T-helper 17 cell (primary cell): ENCODE measurements at regions not wholly inside any gene's neighbourhood (a gene's known extent, or its start where the extent isn't known, plus 50 kb on each side); places are given as distances from the start of the nearest gene placed in this dataset.
A peak's percentile ranks its signal among the peaks of the same experiment; 100 is the strongest.

Source experiments
- ATAC-seq: fragments of 150-1000 bp; cut with Tn5 transposase; 2 replicates; pipeline ENCODE4 v1.10.0; 2021; ENCODE audit warnings: mild to moderate bottlenecking, moderate library complexity
- DNase-seq, 3 donors: peaks; one replicate each; pipeline versions ENCODE4 v3.0.0 to v3.0.0-alpha.2; 2020 to 2021
- H3K9me3 ChIP-seq: one replicate; pipeline ENCODE4 v1.7.0; 2013; ENCODE audit warnings: low read length, mild to moderate bottlenecking; ENCODE audit not compliant: control insufficient read depth, poor library complexity, severe bottlenecking
- H3K27ac Mint-ChIP-seq: one replicate; pipeline ENCODE4 v1.8.0; 2022; ENCODE audit warnings: mild to moderate bottlenecking, moderate library complexity, mixed read lengths
- H3K27me3 Mint-ChIP-seq: one replicate; pipeline ENCODE4 v1.8.0; 2022; ENCODE audit warnings: mixed read lengths
- H3K36me3 Mint-ChIP-seq: one replicate; pipeline ENCODE4 v1.8.0; 2022; ENCODE audit warnings: low read depth, mixed read lengths
- H3K4me1 Mint-ChIP-seq: one replicate; pipeline ENCODE4 v1.8.0; 2022; ENCODE audit warnings: mild to moderate bottlenecking, mixed read lengths
- H3K4me3 Mint-ChIP-seq: one replicate; pipeline ENCODE4 v1.8.0; 2022; ENCODE audit warnings: mild to moderate bottlenecking, moderate library complexity, mixed read lengths

DNA sequence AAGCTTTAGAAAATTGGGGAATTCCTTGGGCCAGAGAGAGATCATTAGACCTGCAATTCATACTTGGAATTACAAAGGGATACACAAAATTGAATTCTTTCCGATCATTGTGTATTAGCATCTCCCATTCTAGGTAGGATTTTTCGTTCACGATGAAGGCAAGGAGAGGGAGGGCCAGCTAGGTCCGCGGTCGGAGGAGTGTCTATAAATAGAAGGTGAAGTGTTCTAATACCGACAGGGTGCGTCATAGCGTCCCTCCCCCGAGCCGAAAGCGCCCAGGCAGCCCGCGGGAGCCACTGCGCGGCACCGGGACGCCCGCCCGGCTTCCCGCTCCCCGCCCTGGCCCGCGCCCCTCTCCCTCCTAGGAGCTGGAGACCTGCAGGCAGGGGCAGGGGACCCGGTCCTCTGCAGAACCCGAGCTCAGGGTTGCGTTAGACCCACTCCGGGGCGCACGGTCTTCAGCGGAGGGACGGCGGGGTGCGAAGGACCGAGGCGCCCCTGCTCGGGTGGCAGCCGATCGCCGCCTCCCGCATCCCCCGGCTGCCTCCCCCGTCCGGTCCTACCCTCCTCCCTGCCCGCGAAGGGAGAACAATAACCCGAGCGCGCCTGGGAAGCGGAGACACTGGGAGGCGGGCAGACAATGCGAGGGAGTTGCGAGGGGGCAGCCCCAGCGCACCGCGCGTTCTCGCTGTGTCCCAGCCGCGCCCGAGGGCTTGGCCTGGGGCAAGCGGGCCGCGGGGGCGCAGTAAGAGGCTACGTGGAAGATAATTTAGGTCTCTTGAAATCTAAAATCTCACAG lies 114.2 kb upstream of the SERTAD2 start:
- Mint-ChIP-seq H3K4me1 (peaks cover 18% of the 10 kb centered on the region), H3K36me3 (peaks cover 3% of the 10 kb centered on the region), H3K27me3 (no peaks in the 10 kb centered on the region), H3K4me3 (peak overlapping the region; percentile 99), H3K27ac (peak overlapping the region; percentile 94)
- ATAC-seq (peak; percentile 83), DNase-seq (peak; percentile 50 to 65 (median 61))
- no peaks in the 10 kb centered on the region for H3K9me3 ChIP-seq

DNA sequence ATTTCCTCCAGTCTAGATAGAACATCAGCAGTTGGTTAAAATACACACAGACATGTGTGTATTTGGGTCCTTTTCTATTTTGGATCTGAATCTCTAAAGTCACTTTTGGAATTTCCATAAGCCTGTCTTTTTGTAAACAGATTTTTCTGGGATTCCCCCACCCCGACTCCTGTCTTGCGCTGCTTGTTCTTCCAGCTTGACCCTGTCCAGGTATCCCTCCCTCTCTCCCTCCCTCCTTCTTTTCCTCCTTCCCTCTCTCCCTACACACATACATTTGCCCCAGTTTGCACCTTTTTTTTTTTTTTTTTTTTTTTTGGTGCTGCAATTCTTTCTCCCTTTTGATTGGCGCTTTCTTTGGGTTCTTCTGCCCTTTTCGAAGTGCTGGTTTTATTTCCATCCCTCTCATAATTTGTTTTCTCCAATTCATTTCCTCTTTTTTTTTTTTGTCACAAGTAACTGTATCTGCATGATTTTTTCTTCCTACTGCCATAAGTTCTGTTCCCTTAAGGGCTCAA lies 114.8 kb upstream of the SERTAD2 start:
- Mint-ChIP-seq H3K27ac (peak overlapping the region; percentile 90), H3K36me3 (peaks cover 3% of the 10 kb centered on the region), H3K4me1 (peaks cover 18% of the 10 kb centered on the region), H3K4me3 (peak overlapping the region; percentile 99), H3K27me3 (no peaks in the 10 kb centered on the region)
- ATAC-seq (no peak), DNase-seq (no peak)
- H3K9me3 ChIP-seq: no peaks in the 10 kb centered on the region

DNA sequence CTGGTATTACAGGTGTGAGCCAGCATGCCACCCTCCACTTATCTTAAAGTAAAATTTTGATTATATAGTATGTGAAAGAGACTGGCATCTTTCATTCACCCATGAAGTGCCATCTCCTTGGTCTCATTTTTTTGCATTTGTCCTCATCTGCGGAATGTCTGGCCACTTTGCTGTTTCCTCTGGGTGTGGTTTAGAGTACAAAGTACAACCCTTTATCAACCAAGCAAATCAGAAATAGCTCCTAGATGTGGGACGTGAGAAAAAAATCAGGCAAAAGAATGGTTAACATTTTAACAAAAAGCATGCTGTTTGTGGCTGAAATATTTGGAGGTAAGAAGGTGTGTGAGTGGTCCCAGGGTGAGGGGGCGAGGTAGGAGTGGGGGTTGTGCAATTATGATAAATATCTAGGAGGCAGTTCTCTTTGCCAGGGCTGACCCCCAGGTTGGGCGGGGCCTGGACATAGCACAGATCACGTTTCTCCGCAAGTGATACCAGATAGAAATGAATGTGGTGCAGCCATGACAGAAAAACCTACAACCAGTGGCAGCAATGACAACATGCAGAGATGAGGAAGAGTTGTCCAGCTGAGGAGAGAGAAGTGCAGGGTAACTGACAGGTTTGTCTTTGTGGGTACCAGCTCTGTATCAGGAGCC lies 115.8 kb upstream of the SERTAD2 start:
- no peak for ATAC-seq
- no peaks in the 10 kb centered on the region for H3K9me3 ChIP-seq
- Mint-ChIP-seq H3K4me3 (no peak overlapping the region), H3K36me3 (peaks cover 3% of the 10 kb centered on the region), H3K27ac (no peak overlapping the region), H3K27me3 (no peaks in the 10 kb centered on the region), H3K4me1 (peaks cover 18% of the 10 kb centered on the region)
- DNase-seq: no peak

- ATAC-seq (no peak), DNase-seq (no peak)
- Mint-ChIP-seq H3K4me3 (no peak overlapping the region), H3K36me3 (peaks cover 3% of the 10 kb centered on the region), H3K27ac (no peak overlapping the region), H3K4me1 (peaks cover 18% of the 10 kb centered on the region), H3K27me3 (no peaks in the 10 kb centered on the region)
- H3K9me3 ChIP-seq: no peaks in the 10 kb centered on the region
These were observed 116.5 kb upstream of the SERTAD2 start for GRCh38 chr2:64770137-64770780.

DNA sequence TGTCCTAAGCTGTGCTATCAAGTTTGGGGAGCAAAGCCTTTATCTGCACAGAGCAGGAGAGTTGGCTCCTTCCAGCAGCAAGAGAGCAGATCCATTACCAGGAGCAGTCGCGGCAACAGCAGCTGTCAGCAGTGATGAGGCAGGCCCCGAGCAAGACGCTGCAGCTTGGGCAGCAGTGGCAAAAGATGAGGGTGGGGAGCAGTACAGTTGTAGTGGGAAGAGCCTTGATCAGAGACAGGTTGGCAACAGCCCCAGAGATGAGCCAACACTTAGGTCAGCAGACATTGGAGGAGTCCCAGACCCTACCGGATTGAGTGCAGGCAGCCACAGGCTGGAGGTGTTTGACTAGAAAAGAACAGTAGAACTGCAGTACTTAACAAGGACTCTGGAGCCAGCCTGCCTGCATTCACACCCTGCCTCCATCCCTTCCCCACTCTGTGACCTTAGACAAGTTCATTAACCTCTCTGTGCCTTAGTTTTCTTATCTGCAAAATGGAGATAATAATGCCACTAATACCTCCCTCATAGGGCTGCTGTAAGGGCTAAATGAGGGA lies 117.1 kb upstream of the SERTAD2 start:
- H3K4me3 Mint-ChIP-seq: no peak overlapping the region
- ATAC-seq: no peak
- peaks cover 14% of the 10 kb centered on the region for H3K4me1 Mint-ChIP-seq
- H3K36me3 Mint-ChIP-seq: peaks cover 3% of the 10 kb centered on the region
- no peaks in the 10 kb centered on the region for H3K9me3 ChIP-seq
- no peak overlapping the region for H3K27ac Mint-ChIP-seq
- DNase-seq: no peak
- H3K27me3 Mint-ChIP-seq: no peaks in the 10 kb centered on the region

GRCh38 chr2:64771737-64772136 lies 118.0 kb upstream of the SERTAD2 start:
- no peak for ATAC-seq
- H3K36me3 Mint-ChIP-seq: peaks cover 3% of the 10 kb centered on the region
- no peak overlapping the region for H3K27ac Mint-ChIP-seq
- DNase-seq: no peak
- H3K9me3 ChIP-seq: no peaks in the 10 kb centered on the region
- H3K4me3 Mint-ChIP-seq: no peak overlapping the region
- H3K4me1 Mint-ChIP-seq: peaks cover 14% of the 10 kb centered on the region
- H3K27me3 Mint-ChIP-seq: no peaks in the 10 kb centered on the region

- Mint-ChIP-seq H3K4me3 (no peak overlapping the region), H3K27ac (no peak overlapping the region), H3K4me1 (peaks cover 9% of the 10 kb centered on the region), H3K36me3 (no peaks in the 10 kb centered on the region), H3K27me3 (no peaks in the 10 kb centered on the region)
- ATAC-seq (no peak), DNase-seq (no peak)
- no peaks in the 10 kb centered on the region for H3K9me3 ChIP-seq
These were observed 119.9 kb upstream of the SERTAD2 start for GRCh38 chr2:64773461-64774118.

- H3K9me3 ChIP-seq: no peaks in the 10 kb centered on the region
- Mint-ChIP-seq H3K36me3 (peaks cover 3% of the 10 kb centered on the region), H3K4me3 (no peak overlapping the region), H3K27me3 (peaks cover 5% of the 10 kb centered on the region), H3K4me1 (peaks cover 2% of the 10 kb centered on the region), H3K27ac (no peak overlapping the region)
- DNase-seq (no peak), ATAC-seq (no peak)
These were observed 124.1 kb upstream of the SERTAD2 start for GRCh38 chr2:64777841-64778240.

DNA sequence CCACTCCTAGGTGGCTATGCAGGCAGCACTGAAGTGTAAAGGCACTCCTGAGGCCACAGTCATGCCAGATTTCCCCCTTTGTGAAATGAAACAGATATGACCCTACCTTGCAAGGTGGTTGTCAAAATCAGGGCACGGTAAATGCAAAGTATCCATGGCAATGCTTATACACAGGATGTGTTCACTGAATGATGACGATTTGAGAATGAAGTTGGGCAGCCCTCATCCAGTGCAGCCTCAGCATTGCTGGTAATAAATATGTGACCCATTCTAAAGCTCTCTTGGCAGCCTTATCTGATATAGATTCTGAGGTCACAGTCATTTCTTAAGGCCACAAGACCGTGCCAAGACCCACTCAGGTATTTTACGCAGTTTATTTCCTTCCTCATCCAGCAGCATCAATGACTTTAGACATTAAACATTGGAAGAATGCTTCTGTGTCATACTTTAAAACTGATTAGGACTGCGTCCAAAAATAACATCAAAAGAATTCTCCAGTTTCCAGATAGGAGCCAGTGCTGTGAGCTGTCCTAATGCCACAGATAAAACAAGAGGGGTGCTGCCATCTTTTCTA lies 125.5 kb upstream of the SERTAD2 start:
- no peaks in the 10 kb centered on the region for H3K9me3 ChIP-seq
- Mint-ChIP-seq H3K27ac (no peak overlapping the region), H3K4me3 (no peak overlapping the region), H3K36me3 (peaks cover 10% of the 10 kb centered on the region), H3K4me1 (peaks cover 4% of the 10 kb centered on the region), H3K27me3 (peaks cover 16% of the 10 kb centered on the region)
- DNase-seq (no peak), ATAC-seq (peak; percentile 62)

DNA sequence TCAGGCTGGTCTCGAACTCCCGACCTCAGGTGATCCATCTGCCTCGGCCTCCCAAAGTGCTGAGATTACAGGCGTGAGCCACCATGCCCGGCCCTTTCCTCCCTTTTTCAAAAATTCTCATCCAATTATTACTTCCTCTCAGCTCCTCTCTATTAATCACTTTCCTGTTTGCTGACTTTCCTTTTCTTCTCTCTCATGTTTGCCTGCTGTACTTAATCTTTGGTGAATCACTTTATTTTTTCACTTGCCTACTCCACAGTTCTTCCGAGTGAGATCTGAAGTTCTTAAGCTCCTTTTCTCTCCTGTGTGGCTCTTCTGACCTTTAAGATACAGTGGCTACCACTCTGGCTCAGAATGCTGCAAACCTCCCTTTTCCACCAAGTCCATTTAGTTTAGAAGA lies 126.3 kb upstream of the SERTAD2 start:
- H3K36me3 Mint-ChIP-seq: peaks cover 10% of the 10 kb centered on the region
- H3K4me1 Mint-ChIP-seq: peaks cover 4% of the 10 kb centered on the region
- H3K4me3 Mint-ChIP-seq: no peak overlapping the region
- DNase-seq (no peak), ATAC-seq (no peak)
- peaks cover 18% of the 10 kb centered on the region for H3K27me3 Mint-ChIP-seq
- peak overlapping the region; percentile 69 for H3K27ac Mint-ChIP-seq
- H3K9me3 ChIP-seq: no peaks in the 10 kb centered on the region

DNA sequence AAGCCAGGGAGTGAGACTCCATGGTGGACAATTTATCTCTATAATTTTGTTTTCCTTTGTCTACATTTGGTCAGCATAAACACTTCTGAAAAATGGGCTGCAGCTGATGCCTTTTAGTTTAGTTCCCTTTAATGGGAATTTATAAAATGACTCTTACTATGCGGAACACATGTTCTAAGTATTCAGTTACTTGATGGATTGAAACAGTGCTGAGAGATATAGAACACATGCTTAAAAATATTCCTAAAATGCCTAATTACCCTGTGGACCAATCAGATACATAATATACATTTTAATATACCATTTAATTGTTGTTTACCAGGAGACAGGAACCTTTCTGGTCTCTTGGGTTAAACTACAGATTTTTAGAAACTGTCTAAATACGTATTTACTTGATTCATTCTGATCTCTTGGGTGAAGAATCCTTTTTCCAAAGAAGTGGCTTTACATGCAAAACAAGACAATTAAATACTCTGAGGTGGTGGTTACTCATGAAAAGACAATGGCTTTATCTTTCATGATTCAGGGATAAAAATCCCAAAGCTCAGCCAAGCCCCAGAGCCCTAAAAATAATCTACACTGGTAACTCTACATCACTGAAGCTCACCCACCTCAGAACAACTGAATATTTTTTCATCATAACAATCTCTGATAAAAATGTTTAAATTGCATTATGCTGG lies 128.1 kb upstream of the SERTAD2 start:
- H3K4me3 Mint-ChIP-seq: no peak overlapping the region
- ATAC-seq: no peak
- peaks cover 4% of the 10 kb centered on the region for H3K4me1 Mint-ChIP-seq
- DNase-seq: no peak
- peaks cover 18% of the 10 kb centered on the region for H3K27me3 Mint-ChIP-seq
- H3K9me3 ChIP-seq: no peaks in the 10 kb centered on the region
- peaks cover 10% of the 10 kb centered on the region for H3K36me3 Mint-ChIP-seq
- H3K27ac Mint-ChIP-seq: no peak overlapping the region
